NCI-H1092 (cell line): ENCODE measurements at regions not wholly inside any gene's neighbourhood (a gene's known extent, or its start where the extent isn't known, plus 50 kb on each side); places are given as distances from the start of the nearest gene placed in this dataset.

ENCODE experiments used
- DNase-seq: peaks from one replicate; lab custom pipeline; 2025; lab: John Stamatoyannopoulos, UW

DNA sequence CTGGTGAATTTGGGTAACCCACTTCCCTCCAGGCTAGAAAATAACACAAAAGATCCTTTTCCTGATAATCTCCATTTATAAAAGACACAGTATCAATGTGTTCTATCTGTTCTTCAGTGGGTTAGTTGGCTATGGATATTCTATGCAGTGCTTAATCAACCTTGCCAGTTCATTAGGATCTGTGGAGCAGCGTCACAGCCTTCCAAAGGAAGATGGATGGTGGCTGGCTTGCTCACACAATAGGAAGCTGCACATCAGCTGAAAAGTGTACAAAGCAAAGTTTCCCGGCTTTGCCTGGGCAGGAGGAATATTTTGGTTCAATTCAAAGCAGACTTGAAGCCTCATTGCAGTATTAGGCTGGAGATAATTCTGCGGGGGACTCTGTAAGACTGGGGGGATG lies 70.3 kb upstream of the CA10 start:
- no peak for DNase-seq

DNA sequence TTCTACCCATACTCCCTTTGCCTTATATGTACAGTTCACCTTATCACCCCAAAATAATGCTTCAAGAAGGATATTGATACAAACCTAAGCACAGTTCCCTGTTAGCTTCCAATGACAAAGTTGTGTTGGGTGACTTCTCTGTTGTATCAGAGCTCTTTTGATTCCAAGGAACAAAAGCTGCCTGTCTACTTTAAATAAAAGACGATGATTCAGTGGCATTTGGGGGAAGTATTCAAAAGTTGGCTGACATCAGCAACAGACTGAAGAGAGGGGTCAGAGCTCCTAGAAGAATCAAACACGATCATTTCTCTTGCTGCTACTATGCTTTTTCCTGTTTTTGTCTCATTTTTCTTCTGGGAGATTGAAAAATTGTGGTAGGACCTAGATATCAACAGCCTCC lies 69.4 kb upstream of the CA10 start:
- DNase-seq = no peak

DNA sequence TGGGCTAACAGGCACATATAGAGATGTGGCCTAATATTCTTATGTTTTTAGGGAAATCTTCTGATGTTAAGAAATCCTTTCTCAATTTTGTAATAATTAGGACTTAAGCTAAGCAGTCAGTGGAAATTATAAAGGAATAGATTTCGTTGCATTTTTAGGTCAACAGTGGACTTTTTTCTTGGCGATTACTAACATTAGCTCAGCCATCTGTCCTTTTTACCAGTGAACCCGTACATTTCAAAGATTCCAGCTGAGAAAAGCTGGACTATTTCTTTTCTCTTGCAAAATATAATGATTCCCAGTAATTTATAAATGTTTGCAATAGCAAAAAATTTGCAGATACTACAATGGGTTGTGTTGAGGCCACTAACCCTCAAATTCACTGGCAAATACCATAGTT lies 54.9 kb upstream of the CA10 start:
- DNase-seq = no peak

DNA sequence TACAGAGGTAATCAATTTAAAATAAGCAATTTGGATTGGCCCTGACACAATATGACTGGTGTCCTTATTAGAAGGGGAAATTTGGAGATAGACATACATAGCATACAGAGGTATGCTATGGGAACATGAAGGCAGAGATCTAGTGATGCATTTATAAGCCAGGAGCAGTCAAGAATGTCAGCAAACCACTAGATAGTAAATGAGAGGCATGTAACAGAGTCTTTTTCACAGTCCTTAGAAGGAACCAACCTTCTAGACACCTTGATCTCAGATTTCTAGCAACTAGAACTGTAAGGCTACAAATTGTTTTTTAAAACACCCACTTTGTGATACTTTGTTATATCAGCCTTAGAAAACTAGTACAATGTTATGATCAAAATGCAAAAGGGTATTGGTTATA lies 54.3 kb upstream of the CA10 start:
- DNase-seq = no peak

DNA sequence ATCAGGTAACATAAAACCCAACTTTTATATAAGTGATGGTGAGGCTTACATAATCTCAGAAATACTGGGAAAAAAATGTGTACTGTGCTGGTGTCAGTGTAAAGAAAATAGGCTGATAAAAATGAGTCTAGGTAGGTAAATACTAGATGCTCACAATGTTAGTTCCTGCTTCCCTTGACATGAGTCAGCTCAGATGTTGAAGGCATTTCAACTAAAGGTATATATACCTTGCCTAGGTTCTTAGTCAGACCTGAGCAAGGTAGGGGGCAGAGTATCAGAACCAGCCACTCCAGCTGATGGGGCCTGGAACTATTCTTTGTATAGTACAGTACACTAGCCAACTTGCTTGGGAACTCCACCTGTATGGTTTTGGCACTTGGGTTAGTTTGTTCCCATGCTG lies 51.0 kb upstream of the CA10 start:
- DNase-seq = no peak
